ENCODE measurements at regions not wholly inside any gene's neighbourhood (a gene's known extent, or its start where the extent isn't known, plus 50 kb on each side); places are given as distances from the start of the nearest gene placed in this dataset.
"Not testable (repeated sequence)": the region's sequence is repeated elsewhere in the genome, so short reads cannot be mapped to it uniquely, and the experiment has no call there.

DNA sequence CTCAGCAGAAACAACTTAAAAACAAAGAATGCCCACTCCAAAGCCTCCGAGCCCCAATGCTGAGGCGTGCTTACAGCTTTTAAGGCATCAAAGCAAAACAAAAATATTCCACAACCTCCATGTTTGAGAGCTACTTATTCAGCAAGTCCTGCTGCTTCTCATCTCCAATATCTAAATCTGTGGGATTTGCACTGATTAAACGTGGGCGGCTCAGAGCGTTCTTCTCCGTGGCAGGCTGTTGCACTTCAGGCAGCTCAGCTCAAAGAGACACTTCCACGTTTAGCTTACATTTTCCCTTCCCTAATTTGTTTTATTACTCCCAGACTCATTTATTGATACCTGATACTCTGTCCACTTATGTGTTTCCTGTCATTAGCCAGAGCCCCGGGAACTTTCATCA lies 282.6 kb upstream of the MCTP2 start:
- no peak for DNase-seq (ENCODE audit: low read depth)

DNA sequence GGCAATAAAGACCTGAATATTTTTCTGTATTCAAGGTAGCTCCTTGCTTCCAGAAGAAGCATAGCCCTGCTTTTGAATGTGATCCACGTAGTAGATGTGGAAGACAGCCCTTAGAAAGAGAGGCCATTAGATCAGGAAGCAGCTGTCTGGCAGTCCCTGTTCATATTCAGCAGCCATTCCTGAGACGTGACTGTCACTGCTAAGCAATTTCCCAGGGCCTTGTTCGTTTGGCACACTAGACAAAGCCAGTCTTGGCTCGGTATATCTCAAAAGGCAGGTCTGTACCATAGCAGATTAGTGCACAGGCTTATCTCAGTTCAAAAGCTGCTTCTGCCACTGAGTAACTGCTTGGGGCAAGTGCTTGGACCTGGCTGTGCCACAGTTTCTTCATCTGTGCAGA lies 287.8 kb upstream of the MCTP2 start:
- no peak for DNase-seq (ENCODE audit: low read depth)

DNA sequence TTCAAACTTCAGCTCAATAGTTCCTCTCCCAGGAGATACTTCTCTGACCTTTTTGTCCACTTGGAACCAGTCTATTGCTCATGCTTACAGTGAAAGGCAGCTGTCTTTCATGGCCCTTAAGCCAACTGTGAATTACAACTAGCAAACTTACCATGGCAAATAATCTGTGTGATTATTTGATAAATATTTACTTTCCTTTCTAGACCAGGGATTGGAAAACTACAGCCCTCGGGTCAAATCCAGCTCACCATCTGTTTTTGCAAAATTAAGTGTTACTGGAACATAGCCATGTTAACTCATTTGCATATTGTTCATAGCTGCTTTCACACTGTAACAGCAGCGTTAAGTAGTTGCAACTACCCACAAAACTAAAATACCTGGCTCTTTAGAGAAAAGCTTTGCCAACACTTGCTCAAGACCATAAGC lies 289.1 kb upstream of the MCTP2 start:
- no peak for DNase-seq (ENCODE audit: low read depth)

DNA sequence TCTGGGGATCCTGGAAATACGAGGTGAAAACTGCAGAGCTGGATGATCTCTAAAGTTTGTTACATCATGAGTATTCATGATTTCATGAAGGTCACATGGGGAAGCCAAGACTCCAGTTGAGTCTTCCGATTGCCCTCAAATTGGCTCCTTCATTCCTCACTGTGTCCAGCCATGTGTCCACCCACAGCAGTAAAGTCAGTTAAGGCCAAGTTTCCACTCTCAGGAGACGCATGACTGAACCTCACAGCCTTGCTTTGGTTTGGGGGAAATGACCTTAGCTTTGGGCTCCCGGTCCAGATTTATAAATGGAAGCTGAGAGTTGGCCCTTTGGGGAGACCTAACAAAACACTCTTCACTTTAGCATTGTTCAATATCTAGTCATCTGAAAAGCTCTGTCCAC lies 289.7 kb upstream of the MCTP2 start:
- no peak for DNase-seq (ENCODE audit: low read depth)

DNA sequence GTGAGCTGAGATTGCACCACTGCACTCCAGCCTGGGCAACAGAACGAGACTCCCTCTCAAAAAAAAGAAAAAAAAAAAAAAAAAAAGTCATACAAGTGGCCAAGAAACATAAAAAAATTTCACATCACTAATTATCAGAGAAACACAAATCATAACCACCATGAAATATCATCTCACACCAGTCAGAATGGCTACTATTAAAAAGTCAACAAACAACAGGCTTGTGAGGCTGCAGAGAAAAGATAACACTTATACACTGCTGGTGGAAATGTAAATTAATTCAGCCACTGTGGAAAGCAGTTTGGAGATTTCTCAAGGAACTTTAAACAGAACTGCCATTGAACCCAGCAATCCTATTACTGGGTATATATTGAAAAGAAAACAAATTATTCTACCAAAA lies 291.1 kb upstream of the MCTP2 start:
- DNase-seq (ENCODE audit: low read depth): no peak

DNA sequence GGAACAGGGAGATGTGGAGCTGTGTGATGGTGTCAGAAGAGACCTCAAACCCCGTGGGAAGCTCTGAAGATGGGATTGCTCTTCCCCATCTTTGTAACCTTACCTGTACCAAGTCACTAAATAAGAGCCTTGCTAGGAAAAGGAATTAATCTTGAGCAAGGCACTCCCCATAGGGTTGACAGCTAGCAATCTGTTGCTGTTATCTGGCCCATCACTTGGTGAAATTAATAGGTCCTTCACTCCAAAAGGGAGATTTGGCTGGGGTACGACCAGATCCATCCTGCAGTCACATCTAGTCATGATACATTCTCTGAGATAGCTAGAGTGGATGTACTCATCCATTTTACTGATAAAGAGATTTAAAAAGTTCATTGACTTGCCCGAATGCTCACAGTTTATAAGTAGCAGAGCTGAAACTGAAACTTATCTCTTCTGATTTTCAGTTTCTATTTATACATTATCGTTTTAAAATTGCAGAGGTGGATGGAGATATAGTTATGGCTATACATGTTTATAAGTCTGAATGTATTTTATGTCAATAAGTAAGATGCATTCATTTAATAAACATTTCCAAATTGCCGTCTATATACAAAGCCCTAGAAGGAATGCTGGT lies 299.1 kb upstream of the MCTP2 start:
- DNase-seq (ENCODE audit: low read depth): no peak

DNA sequence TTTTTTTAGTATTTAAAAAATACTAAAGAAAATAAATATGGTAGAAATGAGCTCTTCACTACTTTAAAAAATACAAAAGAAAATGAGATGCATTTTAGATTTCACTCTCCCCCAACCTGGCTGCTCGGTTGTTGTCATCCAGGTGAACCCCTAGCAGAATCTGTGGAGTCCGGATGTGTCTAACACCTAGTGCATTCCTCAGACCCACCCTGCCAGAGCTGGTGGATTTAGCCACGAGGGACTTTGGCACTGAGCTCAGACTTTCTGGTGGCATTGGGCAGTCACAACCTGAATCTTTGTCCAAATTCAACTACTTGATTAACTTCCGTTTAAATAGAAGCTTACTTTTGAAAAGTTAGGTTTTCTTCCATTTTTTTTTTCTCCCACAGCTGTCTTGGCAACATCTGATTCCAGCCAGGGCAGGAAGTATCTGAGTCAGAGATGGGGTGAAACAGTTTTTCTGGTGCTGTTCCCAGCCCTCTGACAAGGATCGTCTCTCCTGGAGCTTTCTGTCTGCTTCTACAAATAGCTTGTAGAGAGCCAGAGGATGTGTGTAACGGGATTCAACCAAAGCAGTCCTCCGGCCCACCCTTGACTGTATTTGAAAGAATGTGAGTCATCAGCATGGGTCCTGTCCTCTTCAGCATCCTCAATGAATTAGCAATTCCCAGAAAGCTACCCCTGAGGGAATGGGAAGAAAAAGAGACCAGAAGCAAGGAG lies 301.8 kb upstream of the MCTP2 start:
- DNase-seq (ENCODE audit: low read depth): no peak

DNA sequence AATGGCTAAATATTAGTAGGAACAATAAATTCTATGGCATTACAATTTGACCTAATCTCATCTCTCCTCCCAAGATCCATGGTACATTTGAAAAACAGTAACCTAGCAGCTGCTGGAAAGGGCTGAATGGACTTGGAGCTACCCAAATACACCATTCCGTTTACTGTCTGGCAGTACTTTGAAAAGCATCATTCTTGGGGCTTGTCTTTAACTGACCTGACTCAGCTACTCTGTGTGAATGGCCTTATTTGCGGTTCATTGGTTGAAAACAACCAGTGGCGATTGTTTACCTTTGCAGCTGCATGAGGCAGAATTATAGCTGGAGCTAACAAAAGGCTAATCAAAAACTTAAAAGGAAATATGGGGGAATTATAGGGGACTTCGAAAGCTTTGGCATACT lies 311.2 kb upstream of the MCTP2 start:
- DNase-seq (ENCODE audit: low read depth): no peak

DNA sequence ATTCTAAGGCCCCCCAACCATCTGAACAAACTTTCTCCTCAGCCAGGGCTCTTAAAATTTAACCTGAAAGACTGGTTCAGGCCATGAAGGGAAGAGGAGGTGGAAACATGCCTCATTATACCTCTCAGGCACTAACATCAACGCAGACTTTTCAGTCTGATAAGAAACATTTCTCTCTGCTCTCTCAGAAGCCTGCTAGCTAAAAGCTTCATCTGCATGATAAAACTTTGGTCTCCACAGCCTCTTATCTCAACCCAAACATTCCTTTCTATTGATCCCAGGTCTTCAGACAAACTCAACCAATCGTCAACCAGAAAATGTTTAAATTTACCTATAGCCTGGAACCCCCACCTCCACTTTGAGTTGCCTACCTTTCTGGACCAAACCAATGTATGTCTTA lies 312.6 kb upstream of the MCTP2 start:
- DNase-seq (ENCODE audit: low read depth): not testable (repeated sequence)

DNA sequence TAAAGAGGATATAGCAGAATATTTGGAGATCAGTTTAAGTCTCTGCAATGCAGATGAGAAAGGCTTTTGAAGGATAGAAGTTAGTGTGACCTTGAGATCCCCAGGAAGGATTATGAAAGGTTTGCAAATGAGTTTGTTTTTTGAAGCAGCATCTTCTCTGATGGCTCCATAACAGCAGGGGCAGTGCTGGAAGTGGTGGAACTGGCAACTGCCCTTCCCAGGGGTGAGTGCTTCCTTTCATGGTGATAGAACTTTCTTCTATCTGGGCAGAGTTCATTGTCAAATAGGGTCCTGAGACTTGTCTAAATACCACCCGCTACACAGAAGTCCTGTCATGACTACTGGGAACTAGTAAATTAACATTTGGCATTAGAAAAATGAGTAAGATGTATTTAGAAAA lies 314.2 kb upstream of the MCTP2 start:
- DNase-seq (ENCODE audit: low read depth): no peak

DNA sequence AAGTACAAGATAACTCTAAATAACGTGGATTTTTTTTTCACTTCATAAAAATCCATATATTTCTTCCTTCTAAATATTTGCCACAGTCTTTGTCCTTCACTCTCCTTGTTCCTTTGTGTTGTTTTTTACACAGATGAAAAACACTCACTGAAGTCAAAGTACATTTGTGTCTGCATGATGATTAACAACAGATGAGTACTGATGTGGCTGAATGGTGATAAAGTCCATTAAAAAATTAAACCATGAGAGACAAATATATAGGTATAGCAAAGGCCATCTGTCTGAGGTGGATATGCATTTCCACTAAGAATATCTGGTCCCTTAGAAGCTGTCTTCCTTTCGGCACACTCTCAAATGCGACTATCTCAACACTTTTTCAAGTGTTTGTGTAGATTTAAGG lies 317.5 kb upstream of the MCTP2 start:
- no peak for DNase-seq (ENCODE audit: low read depth)

DNA sequence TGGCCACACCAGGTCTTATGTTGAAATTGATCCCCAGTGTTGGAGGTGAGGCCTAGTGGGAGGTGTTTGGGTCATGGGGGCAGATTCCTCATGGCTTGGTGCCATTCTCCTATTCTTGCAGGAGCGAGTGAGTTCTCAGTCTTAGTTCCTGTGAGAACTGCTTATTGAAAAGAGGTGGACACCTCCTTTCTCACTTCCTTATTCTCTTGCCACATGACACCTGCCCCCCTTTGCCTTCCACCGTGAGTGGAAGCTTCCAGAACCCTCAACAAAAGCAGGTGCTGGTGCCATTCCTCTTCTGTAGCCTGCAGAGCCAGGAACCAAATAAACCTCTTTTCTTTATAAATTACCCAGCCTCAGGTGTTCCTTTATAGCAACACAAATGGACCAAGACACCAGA lies 318.1 kb upstream of the MCTP2 start:
- no peak for DNase-seq (ENCODE audit: low read depth)

DNA sequence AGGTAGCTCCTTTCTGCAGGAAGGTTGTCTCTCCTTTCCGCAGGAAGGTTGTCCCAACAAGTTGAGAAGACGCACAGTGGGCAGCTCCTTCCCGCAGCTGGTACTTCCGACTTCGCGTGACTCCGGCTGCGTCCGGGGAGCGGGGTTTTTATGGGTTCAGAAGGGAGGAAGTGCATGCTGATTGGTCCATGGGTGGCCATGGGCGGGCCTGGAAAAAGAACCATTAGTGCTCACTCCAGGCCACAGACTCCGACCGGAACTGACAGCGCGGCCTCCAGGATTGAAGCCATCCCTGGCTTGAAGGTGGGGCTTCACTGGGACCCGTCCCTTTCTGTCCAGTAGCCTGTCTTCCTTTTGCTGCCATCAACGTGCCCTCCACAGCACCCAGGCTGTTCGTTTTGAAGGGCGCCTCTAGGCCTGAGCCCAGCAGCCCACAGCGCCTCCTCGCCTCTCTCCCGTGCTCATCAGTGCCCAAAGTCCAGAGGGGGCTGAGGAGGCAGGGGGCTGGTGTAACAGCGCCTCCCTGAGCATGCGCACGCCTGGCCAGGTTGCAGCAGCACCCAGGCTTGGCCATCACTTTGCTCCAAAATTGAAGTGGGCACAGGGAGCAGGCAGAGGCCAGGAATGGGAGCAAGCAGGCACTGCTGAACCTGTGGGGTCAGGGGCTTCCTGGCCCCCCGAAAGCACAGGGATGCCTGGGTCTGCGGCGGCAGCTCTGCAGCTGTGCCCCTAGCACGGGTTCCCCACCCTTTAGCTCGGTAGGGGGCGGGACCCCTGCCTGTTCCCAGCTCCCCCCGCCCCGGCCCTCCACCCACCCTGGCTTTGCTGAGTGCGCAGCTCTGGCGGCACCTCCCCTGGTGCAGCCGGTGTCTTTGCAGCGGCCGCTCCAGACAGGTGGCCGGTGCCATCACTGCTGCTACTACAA lies 330.6 kb upstream of the MCTP2 start:
- DNase-seq (ENCODE audit: low read depth): no peak

DNA sequence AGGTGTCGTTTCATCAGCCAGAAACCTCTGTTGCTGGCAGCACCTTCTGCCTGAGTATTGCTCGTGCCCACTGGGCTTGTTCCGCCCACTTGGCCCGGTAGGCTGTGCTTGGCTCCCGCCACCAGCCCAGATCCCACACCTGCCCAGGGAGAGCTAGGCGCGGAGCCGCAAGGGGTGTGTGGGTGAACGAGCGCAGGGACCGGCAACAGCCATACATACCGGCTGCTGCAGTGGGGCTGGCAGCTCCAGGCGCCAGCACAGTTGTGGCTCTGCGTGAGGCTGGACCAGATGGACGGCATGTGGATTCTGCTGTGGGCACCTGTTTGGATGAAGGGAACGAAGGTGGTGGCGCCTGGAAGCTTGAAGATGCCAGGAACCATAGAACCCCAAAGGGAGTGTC lies 331.5 kb upstream of the MCTP2 start:
- DNase-seq (ENCODE audit: low read depth): no peak

DNA sequence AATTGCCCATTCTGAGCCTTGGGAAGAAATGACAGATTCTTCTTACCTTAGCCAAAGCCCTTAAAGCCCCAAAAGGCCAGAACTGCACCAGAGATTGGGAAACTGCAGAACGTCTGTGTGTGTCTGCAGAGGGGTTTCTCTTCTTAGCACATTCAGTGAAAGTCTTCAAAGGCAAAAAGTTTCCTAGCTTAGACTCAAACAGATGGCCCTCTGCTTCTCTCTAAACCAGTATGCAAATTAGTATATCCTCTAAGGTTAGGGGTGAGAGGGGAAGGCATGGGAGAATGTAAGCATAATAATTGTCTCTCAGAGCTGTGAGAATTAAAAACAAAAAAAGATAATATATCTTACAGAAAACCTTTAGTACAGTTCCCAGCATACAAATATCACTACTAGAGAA lies 334.0 kb upstream of the MCTP2 start:
- no peak for DNase-seq (ENCODE audit: low read depth)

DNA sequence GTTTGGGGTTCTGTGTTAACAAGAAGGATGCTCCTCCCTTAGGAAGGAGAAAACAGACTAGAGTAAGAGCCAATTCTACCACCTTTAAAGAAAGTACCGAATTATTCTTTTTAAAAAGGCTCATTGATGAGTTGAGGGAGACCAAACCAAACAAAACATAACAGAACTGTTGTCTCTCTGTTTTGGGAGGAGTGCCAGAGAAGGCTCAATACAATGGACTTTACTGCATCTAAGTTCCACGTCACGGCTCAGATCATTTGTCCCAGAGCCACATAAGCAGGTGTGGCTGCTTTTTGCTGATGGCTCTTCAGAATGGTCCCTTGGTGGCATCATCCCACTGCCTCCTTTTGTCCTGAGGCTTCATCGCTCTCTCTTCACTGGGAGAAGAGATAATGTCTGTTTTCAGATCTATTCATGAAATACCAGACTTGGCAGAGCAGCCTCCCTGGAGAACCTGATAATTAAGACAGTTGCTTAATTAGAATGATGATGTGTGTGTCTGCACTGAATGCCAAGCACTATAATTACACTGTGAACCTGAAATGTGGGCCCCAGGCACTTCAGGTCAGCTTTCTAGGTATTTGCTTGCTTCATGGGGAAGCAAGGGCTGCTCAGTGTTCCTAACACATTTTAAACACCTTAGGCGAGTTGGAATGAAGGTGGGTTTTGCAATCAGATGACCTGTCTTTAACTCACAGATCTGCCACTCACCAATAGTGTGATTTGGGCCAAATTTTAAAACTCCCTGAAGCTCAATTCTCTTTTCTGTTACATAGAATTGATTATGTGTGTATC lies 335.2 kb upstream of the MCTP2 start:
- no peak for DNase-seq (ENCODE audit: low read depth)

DNA sequence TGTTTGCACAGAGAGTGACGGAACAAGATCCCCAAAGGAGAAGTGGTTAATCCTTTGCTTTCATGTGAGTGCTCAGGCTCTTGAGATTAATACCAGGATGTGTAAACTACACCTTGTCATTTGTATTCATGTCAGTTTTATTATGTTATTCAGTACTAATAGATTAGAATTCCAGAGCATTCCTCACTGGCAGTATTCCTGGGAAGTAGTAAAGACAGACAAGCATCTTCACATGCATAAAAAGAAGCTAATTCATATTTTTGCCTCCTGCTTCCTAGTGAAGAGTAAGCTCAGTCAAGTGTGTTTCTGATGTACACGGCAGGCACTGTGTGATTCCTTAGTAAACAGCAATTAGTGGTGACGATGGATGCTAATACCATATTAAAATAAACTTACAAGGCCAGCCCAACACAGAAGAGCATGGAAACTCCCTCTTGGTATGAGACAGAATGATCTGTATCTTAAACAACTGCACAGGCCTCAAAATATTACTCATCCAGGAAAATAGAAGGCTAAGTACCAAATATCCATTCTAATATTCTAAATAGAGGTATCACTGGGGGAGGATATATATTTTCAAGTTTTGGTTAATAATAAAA lies 336.8 kb upstream of the MCTP2 start:
- DNase-seq (ENCODE audit: low read depth): no peak

DNA sequence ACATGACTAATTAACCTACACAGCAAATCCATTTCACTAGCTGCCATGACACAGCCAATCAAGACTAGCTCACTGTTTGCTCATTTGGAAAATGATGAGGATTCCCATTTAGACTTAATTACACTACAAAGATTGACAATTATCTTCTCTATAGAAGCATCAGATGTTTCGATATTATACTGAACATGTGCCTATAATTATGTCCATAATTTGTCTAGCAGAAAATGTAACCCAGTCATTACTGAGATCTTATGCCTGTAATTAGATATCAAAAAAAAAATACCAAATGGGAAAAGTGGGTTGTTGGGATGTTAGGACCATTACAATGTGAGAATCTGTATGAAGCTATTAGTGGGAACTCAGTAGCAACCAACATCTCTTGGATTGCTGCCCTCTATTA lies 344.2 kb upstream of the MCTP2 start:
- DNase-seq (ENCODE audit: low read depth): no peak

DNA sequence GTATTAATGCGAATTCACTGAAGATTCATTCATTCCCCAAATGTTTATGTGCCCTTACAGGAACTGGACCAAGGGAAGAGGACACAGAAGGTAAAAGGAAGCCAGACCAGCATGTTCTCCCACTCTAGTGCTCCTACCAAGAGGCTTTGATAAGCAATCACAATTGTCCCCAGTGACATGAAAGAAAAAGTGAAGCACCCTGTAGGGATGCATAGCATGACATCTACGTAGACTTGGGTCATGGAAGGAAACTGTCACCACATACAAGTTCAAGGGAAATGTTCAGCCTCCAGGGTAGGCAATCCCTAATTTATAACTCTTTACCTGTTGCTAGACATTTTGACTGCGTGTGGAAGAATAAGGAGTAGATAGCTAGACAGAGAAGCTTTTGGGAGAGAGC lies 348.6 kb upstream of the MCTP2 start:
- no peak for DNase-seq (ENCODE audit: low read depth)

DNA sequence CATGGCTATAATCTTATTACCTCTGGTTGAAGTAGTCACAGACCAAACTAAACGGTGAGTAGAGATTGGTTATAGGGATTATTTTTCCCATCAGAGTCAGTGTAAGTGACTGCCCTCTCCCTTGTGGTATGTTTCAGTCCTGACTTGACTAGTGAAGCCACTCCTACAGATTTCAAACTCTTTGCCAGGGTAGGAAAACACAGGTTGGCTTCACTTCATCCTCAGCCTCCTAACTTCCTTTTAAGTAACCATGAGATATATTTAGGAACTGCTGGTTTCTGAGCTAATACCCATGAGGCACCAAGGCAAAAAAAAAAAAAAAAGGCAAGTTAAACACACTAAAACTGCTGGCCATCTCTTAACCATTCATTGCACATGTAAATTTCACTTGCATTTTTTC lies 349.2 kb upstream of the MCTP2 start:
- DNase-seq (ENCODE audit: low read depth): no peak

DNA sequence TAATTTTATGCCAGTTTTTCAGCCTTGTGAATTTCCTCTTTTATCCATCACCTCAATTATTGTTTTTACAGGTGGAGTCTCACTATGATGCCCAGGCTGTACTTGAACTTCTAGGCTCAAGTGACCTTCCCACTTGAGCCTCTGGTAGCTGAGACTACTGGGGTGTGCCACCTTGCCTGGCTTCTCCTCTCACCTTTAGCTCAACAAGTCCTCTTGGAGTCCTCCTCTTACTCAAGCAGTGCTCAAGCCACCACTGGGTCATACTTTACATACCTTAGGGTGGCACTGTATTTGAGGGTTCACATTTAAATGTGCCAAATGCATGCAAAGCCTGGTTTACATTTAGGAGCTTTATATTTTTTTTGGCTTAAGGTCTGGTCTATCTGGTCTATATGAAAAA lies 350.1 kb upstream of the MCTP2 start:
- no peak for DNase-seq (ENCODE audit: low read depth)

Measured in LHCN-M2 (cell line).